Keratinocyte (primary cell): ENCODE measurements at regions not wholly inside any gene's neighbourhood (a gene's known extent, or its start where the extent isn't known, plus 50 kb on each side); places are given as distances from the start of the nearest gene placed in this dataset.

Source experiments
- EZH2 ChIP-seq: IDR thresholded peaks from one replicate; pipeline ENCODE4 v1.6.1; 2012; ENCODE audit warnings: inconsistent platforms, mild to moderate bottlenecking, low read length, moderate library complexity
- TF ChIP-seq, protein P1 (sequence below), 3 experiments: IDR thresholded peaks in 1 of 3; conservative IDR thresholded peaks in 1 of 3; optimal IDR thresholded peaks in 1 of 3; 2 replicates in 2 of 3; 3 replicates in 1 of 3; pipeline versions ENCODE3 to v1.5.1; 2011; ENCODE audit warnings: low read length in 3 of 3, mild to moderate bottlenecking in 3 of 3, moderate library complexity in 2 of 3, control low read depth in 1 of 3, inconsistent platforms in 1 of 3; ENCODE audit not compliant: insufficient read depth in 2 of 3; ENCODE audit errors: extremely low read depth in 1 of 3

DNA sequence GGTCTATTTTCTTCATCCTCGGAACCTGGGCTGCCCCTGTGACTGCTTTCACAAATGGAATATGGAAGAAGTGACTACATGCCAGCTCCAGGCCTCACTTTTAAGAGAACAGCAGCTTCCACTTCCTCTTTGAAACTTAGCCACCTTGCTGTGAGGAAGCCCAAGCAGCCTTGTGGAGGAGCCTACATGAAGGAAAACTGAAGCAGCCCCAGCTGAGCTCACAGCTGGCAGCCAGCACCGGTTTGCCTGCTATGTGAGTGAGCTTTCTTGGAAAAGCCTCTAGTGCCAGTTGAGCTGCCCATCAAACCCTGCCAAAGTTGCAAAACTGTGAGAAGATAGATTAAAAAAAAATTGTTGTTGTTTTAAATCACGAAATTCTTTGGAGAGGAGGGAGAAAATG lies 498.0 kb upstream of the PROK2 start:
- TF ChIP-seq, protein P1, sequence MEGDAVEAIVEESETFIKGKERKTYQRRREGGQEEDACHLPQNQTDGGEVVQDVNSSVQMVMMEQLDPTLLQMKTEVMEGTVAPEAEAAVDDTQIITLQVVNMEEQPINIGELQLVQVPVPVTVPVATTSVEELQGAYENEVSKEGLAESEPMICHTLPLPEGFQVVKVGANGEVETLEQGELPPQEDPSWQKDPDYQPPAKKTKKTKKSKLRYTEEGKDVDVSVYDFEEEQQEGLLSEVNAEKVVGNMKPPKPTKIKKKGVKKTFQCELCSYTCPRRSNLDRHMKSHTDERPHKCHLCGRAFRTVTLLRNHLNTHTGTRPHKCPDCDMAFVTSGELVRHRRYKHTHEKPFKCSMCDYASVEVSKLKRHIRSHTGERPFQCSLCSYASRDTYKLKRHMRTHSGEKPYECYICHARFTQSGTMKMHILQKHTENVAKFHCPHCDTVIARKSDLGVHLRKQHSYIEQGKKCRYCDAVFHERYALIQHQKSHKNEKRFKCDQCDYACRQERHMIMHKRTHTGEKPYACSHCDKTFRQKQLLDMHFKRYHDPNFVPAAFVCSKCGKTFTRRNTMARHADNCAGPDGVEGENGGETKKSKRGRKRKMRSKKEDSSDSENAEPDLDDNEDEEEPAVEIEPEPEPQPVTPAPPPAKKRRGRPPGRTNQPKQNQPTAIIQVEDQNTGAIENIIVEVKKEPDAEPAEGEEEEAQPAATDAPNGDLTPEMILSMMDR (optimal IDR thresholded peaks at IDR 0.05 in 1 of 3, IDR thresholded peaks at IDR 0.05 in 1 of 3, conservative IDR thresholded peaks at IDR 0.05 in 1 of 3; ENCODE audit: extremely low read depth in 1 of 3, insufficient read depth in 2 of 3, low read length in 3 of 3), result no peak
- TF ChIP-seq EZH2, result no peak
